Posterior cingulate gyrus (tissue), 11 donors: ENCODE measurements at regions not wholly inside any gene's neighbourhood (a gene's known extent, or its start where the extent isn't known, plus 50 kb on each side); places are given as distances from the start of the nearest gene placed in this dataset.
"Not testable (repeated sequence)": the region's sequence is repeated elsewhere in the genome, so short reads cannot be mapped to it uniquely, and the experiment has no call there.

Source experiments
- DNase-seq, 10 donors: peaks; one replicate each; pipeline versions ENCODE4 v3.0.0 to v3.0.0-alpha.2; 2020 to 2021; ENCODE audit warnings: mixed read lengths in 3 of 10
- intact Hi-C: fragments of 100-400 bp; cut with DNase I; formaldehyde crosslinking; loops from one replicate; pipeline ENCODE4 v1.15.1; 2023

DNA sequence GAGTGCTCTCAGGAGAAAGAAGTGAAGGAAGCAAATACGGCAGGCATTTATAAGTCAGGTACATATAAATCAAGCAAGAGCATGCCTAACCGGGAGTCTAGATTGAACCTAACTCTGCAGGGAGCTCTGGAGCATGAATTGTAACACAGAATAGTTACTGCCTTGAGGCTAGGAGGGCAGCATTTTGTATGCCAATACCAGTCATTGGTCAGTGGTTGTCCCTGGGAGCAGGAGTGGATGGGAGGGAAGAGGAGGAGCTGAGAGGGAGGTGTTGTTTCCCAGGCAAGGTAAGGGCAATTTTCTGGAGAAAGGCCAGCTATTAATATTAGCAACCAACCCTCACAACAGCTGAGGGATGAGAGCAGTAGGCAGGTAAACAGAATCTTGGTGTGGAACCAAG is 224.7 kb upstream of the DCAF8L1 start:
- no peak for DNase-seq
- intact Hi-C loops: no loop called here

DNA sequence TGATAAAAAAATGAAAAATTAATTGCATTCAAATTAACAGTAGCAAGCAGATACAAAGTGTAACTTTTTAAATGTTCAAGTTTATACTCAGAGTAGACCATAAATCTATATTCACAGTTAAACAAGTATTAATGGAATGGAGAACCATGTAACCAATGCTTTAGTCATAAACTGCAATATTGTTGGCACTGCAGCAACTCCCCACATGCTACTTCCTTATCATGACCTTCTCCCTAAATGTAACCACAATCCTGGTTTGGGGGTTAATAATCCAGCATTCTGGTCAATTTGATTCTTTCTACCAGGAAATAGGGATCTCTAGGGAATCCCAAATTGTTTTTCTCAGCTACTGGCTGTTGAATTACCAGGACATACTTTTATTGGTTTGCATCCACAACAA is 223.9 kb upstream of the DCAF8L1 start:
- intact Hi-C loops: no loop called here
- DNase-seq: no peak

DNA sequence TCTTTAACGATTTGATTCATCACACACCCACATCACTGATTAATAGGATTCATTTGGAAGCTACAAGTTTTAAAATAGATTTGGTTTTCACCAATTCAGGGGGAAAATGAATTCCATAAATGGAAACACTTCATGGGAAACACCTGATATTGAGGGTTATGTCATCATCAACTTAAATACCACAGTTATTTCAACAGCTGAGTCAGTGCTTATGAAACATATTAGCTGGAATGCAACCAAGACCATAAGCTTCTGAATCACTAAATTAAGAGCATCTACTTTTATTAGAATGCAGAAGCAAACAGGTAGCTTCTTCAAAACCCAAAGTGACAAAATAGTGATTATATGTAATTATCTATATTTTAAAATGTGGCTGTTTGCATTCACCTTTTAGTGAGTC is 207.8 kb upstream of the DCAF8L1 start:
- no peak for DNase-seq

GRCh38 chrX:28188526-28188925 is 207.3 kb upstream of the DCAF8L1 start:
- intact Hi-C loops: no loop called here

More for the DNA sequence above, 207.8 kb upstream of the DCAF8L1 start:
- intact Hi-C loops: no loop called here

GRCh38 chrX:28180096-28180495 is 198.8 kb upstream of the DCAF8L1 start:
- DNase-seq: no peak
- intact Hi-C loops: no loop called here

More at GRCh38 chrX:28188526-28188925, 207.3 kb upstream of the DCAF8L1 start:
- no peak for DNase-seq

- DNase-seq: peak in 1 of 10 donors; percentile 68
- intact Hi-C loops: no loop called here
Observed at GRCh38 chrX:28178206-28178605, 197.0 kb upstream of the DCAF8L1 start.

DNA sequence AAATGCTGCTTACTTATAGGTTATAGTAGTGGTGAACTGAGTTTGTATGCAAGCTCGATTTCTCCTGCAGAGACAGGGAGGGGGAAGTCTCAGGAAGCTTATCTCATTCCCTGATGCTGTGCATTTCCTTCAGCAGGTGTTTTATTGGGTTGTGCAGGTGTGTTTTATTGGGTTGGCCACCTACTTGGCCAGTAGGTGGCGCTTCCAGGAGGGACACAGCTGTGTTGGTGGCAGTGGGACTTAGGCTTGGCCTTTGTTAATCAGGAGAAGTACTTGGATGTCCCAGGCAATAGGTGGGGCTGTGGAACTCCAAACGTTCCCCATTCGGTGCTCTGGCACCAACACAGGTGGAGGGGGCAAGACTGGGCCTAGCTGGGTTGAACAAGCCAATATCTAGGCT is 196.0 kb upstream of the DCAF8L1 start:
- DNase-seq: peak in 1 of 10 donors; percentile 24
- intact Hi-C loops: no loop called here

DNA sequence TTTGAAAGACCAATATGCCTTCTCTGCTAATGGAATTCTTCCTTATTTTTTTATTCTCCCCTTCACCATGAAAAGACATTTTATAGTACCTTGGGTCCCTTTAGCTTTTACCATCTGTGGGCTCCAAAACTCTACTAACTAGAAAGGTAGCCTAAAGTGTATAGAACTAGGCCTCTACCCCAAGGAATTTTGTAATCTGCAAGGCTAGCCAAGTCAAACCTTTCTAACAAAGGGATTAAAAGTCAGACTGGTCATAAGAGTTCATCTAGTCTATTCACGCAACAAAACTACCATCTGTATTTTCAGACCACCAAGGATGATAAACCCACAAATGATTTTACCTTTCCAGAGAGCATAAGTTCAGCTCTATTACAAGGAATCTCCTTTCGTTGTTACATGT is 189.5 kb upstream of the DCAF8L1 start:
- no peak for DNase-seq
- intact Hi-C loops: no loop called here

DNA sequence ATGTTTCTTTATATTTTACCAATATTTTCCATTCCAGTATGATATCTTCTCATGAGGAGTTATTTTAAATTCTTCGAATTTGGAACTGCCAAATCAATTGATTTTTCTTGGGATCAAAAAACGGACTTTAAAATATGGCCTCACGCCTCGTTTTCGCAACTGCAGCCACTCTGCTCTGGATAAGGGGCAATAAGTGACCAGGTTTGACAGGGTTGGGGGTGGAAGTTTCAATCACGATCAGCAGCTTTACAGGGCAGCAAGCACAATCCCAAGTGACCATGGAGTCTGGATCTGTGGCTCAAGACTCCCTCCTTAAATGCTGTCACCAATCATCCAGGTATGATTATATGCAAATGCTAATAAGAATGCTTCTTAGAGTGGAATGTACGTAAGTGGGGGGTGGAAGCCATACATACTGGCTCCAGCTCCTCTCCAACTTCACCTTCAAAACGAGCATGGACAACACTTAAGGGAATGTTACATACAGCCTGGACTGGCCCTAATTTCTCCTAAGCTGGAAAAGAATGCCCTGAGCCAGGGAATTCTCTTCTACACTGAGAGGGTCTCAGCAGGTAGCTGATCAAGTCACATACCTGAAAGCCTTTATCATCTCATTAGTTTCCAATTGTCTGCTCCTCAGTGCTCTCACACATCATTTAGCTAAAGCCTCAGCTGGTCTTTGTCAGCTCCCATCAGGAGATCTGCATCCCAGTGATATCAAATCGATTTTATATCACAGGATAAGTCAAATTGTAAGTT is 176.9 kb upstream of the DCAF8L1 start:
- DNase-seq: no peak
- intact Hi-C loops: no loop called here

DNA sequence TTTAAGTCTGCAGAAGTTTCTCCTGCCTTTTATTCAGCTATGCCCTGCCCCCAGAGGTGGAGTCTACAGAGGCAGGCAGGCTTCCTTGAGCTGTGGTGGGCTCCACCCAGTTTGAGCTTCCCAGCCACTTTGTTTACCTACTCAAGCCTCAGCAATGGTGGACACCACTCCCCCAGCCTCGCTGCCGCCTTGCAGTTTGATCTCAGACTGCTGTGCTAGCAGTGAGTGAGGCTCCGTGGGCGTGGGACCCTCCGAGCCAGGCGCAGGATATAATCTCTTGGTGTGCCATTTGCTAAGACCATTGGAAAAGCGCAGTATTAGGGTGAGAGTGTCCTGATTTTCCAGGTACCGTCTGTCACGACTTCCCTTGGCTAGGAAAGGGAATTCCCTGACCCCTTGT is 171.0 kb upstream of the DCAF8L1 start:
- intact Hi-C loops: not testable (repeated sequence)
- peak in 1 of 10 donors; percentile 59 for DNase-seq

GRCh38 chrX:28135378-28136047 is 154.3 kb upstream of the DCAF8L1 start:
- intact Hi-C loops: no loop called here
- DNase-seq: no peak

DNA sequence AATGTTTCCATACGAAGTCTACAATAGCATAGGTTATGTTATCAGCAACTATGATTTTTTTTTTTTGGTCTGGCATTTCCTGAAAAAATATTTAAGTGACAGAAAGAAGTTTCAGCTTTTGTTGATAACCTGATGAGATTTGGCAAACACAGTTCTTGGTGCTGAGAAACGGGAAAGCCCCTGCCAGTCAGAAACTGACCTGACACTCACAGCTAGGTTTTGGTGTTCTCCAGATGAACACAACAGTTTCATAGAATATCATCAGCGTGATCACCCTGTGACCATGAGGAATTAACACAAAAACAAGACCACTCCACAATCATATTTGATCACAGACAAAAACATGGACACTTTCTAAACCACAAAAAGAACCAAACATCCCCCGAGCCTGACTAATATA is 152.5 kb upstream of the DCAF8L1 start:
- DNase-seq: no peak
- intact Hi-C loops: no loop called here

DNA sequence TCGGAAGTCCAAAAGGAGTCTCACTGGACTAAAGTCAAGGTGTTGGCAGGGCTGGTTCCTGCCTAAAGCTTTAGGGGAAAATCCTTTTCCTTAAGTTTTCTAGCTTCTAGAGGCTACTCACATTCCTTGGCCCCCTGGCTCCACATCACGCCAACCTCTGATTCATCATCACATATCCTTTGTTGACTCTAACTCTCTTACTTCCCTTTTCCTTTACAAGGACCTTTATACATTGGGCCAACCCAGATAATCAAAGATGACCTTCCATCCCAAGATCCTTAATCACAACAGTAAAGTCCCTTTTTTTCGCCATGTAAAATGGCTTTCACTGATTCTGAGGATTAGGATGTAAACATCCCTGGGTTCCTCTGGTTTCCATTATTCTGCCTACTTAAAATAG is 146.4 kb upstream of the DCAF8L1 start:
- no peak for DNase-seq
- intact Hi-C loops: no loop called here

- intact Hi-C loops: no loop called here
- no peak for DNase-seq
Observed at GRCh38 chrX:28126886-28127285, 145.6 kb upstream of the DCAF8L1 start.

DNA sequence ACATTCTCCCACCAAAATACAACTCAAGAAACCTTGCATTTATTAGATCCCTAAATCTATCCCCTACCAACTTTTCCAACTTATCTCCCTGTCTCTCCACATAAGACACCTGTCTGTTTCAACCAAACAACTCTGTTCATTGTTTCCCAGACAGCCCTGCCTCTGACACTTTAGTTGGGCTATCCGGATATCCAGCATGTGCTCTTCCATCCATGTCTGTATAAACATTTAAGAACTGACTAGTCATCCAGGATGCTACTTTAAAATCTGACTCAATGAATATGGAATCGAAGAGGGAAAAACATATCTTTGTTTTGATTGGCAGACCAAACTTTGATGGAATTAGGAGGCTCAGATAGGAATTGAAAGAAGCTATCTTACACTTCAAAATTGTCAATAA is 143.2 kb upstream of the DCAF8L1 start:
- no peak for DNase-seq
- intact Hi-C loops: no loop called here

- intact Hi-C loops: not testable (repeated sequence)
- peak in 2 of 10 donors; percentile 14 to 51 for DNase-seq
Observed at GRCh38 chrX:28120580-28121245, 139.5 kb upstream of the DCAF8L1 start.

- intact Hi-C loops: no loop called here
- DNase-seq: no peak
Observed at GRCh38 chrX:28120072-28120471, 138.8 kb upstream of the DCAF8L1 start.

DNA sequence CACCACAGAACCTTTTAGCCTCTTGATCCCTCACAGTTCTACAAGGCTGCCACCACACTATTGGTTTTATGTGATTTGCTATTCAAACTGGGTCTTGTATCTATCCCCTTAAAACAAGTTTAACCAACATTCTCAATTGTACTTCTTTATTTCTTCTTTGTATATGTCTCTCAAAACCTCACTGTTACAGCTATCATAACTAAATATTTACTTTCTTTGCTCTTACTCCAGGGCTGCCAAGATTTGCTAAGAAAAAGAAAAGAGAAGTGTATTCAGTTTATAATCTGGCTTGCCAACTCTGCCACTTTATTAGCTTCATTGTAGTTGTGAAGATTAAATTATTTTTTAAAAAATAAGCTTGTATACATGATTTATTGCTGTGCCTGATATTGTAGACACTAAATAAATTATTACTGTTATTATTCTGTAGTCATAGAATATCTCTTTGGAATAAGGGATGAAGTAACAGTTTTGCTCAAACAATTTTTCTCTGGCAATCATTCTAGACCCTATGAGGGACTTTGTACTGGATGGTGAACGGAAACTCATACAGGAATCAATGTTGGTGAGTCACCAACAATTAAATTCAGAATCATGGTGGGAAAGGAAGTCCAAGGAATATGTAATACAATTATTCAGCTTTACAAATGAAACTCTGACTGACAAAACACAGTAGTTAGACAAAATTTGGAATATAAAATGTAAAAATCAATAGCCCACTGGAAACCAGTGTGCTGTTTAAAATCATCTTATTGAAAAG is 127.1 kb upstream of the DCAF8L1 start:
- intact Hi-C loops: no loop called here
- no peak for DNase-seq

DNA sequence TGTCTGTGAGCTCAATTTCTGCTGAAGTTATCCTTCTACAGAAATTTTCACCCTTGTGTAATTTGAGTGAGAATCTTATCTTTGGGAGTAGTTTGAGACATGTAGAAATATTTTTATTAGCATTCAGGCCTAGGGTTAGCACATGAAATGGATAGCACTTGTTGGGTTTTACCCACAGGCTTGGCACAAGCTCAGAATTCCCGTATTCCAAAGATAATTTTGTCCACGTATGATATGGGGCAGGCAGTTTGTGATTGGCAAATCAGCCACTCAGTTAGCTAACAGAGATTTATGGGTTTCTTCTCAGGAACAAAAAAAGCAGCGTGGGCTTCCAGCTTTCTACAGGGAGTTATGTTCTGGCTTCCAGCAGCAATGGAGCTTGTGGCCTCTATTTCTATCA is 117.9 kb upstream of the DCAF8L1 start:
- no peak for DNase-seq
- intact Hi-C loops: no loop called here

- intact Hi-C loops: no loop called here
- DNase-seq: no peak
Observed at GRCh38 chrX:28085653-28086052, 104.4 kb upstream of the DCAF8L1 start.

GRCh38 chrX:28058901-28059300 is 77.7 kb upstream of the DCAF8L1 start:
- no peak for DNase-seq
- intact Hi-C loops: no loop called here
